HepG2 (cell line): ENCODE measurements at regions not wholly inside any gene's neighbourhood (a gene's known extent, or its start where the extent isn't known, plus 50 kb on each side); places are given as distances from the start of the nearest gene placed in this dataset.

Source experiments
- ATAC-seq: fragments of 200-7000 bp; cut with Tn5 transposase; 3 replicates; pipeline ENCODE4 v1.9.1; 2020; ENCODE audit warnings: mild to moderate bottlenecking, moderate library complexity
- BruUV-seq: library from RNA; stranded (reverse); fragments of 400-500 nt; replicated peaks from 2 replicates; lab custom pipeline; 2021; lab: Mats Ljungman, UMichigan
- CTCF ChIA-PET: fragments of 300-600 bp; formaldehyde crosslinking; extraction: SDS; loops from one replicate; lab custom pipeline; 2021; ENCODE audit warnings: low total read pairs, inconsistent platforms, low intra/inter-chr PET ratio; lab: Yijun Ruan, JAX
- POLR2A ChIA-PET: fragments of 350-600 bp; sonication (Branson Sonifier 250); formaldehyde crosslinking; loops from one replicate; lab custom pipeline; 2020; ENCODE audit warnings: antibody characterized with exemption, inconsistent platforms; lab: Yijun Ruan, JAX
- DNase-seq: peaks from one replicate; pipeline ENCODE4 v3.0.0-alpha.2; 2015; ENCODE audit warnings: low spot score
- FAIRE-seq: peaks from 3 replicates; lab custom pipeline; 2011; peaks lifted over from hg19 to GRCh38; lab: Jason Lieb, UNC
- H2AFZ ChIP-seq: one replicate; pipeline ENCODE4 v1.6.1; 2011; ENCODE audit warnings: low read length, inconsistent platforms
- H3K27ac ChIP-seq: fragments of 300-600 bp; 3 replicates; pipeline ENCODE4 v1.8.0; 2011; ENCODE audit warnings: mixed run types, mild to moderate bottlenecking, mixed read lengths, low read length, inconsistent platforms; ENCODE audit not compliant: insufficient read depth; ENCODE audit errors: extremely low read length
- H3K27me3 ChIP-seq, 2 experiments: fragments of 200-600 bp in 1 of 2; 2 replicates in 1 of 2; 3 replicates in 1 of 2; pipeline versions ENCODE4 v1.6.0 to v1.8.0; 2011; ENCODE audit warnings: low read length in 2 of 2, mild to moderate bottlenecking in 2 of 2, moderate library complexity in 2 of 2, inconsistent platforms in 1 of 2; ENCODE audit not compliant: insufficient read depth in 2 of 2, control insufficient read depth in 1 of 2
- H3K36me3 ChIP-seq, 2 experiments: fragments of 200-600 bp in 1 of 2; replicated peaks in 1 of 2; 2 replicates in 1 of 2; 3 replicates in 1 of 2; pipeline versions ENCODE4 v1.5.1 to v1.8.0; 2011; ENCODE audit warnings: low read length in 2 of 2, inconsistent platforms in 1 of 2; ENCODE audit not compliant: insufficient read depth in 2 of 2, control insufficient read depth in 1 of 2
- H3K4me1 ChIP-seq: 2 replicates; pipeline ENCODE4 v1.5.1; 2012; ENCODE audit warnings: low read length, inconsistent platforms; ENCODE audit not compliant: insufficient read depth
- H3K4me2 ChIP-seq: 2 replicates; pipeline ENCODE4 v1.6.0; 2011; ENCODE audit warnings: low read depth, low read length, inconsistent platforms
- H3K4me3 ChIP-seq, 3 experiments: fragments of 200-600 bp in 1 of 3; sonication (generic), shearing (Covaris generic) in 1 of 3; replicated peaks in 1 of 3; 2 replicates each; pipeline ENCODE4 v1.5.1; 2011 to 2016; ENCODE audit warnings: low read length in 3 of 3, inconsistent platforms in 2 of 3, low read depth in 2 of 3, mild to moderate bottlenecking in 2 of 3, control low read depth in 1 of 3, mixed read lengths in 1 of 3; ENCODE audit not compliant: insufficient read depth in 1 of 3
- H3K79me2 ChIP-seq: one replicate; pipeline ENCODE4 v1.6.1; 2011; ENCODE audit warnings: low read length, inconsistent platforms; ENCODE audit not compliant: insufficient read depth
- H3K9ac ChIP-seq: 2 replicates; pipeline ENCODE4 v1.6.0; 2011; ENCODE audit warnings: mild to moderate bottlenecking, low read depth, low read length, inconsistent platforms; ENCODE audit not compliant: insufficient read depth
- H3K9me3 ChIP-seq: 2 replicates; pipeline ENCODE4 v1.5.1; 2012; ENCODE audit warnings: mild to moderate bottlenecking, low read length
- H4K20me1 ChIP-seq: 2 replicates; pipeline ENCODE4 v1.6.0; 2011; ENCODE audit warnings: inconsistent platforms, mild to moderate bottlenecking, low read length, moderate library complexity; ENCODE audit not compliant: insufficient read depth
- FIP1L1 ChIP-seq: fragments of 200-400 bp; formaldehyde crosslinking; IDR thresholded peaks from 2 replicates; pipeline ENCODE4 v1.6.1; 2018; ENCODE audit warnings: low read depth, mild to moderate bottlenecking, low read length, moderate library complexity, borderline replicate concordance; ENCODE audit not compliant: insufficient read depth
- HNRNPK ChIP-seq: fragments of 200-400 bp; formaldehyde crosslinking; IDR thresholded peaks from 2 replicates; pipeline ENCODE4 v1.6.1; 2018; ENCODE audit warnings: low read length, low read depth, moderate library complexity, mild to moderate bottlenecking; ENCODE audit not compliant: poor library complexity, severe bottlenecking
- MLX ChIP-seq: IDR thresholded peaks from 2 replicates; pipeline ENCODE4 v1.6.1; 2016
- RBFOX2 ChIP-seq: fragments of 200-400 bp; formaldehyde crosslinking; IDR thresholded peaks from 2 replicates; pipeline ENCODE4 v1.6.1; 2017; ENCODE audit warnings: low read depth, mild to moderate bottlenecking, low read length
- RNF219 ChIP-seq: sonication (generic); formaldehyde crosslinking; IDR thresholded peaks from 2 replicates; pipeline ENCODE4 v1.5.0; 2020; ENCODE audit warnings: mild to moderate bottlenecking, missing genetic modification reagents
- TFE3 ChIP-seq: IDR thresholded peaks from 2 replicates; pipeline ENCODE4 v1.6.1; 2016
- ZBTB3 ChIP-seq: sonication (generic); formaldehyde crosslinking; IDR thresholded peaks from 2 replicates; pipeline ENCODE4 v1.4.0; 2020; ENCODE audit warnings: low read depth, mild to moderate bottlenecking, moderate library complexity, missing genetic modification reagents, borderline replicate concordance
- ZEB1 ChIP-seq: IDR thresholded peaks from 2 replicates; pipeline ENCODE4 v1.6.1; 2012; ENCODE audit warnings: mild to moderate bottlenecking, low read depth, inconsistent platforms; ENCODE audit not compliant: insufficient replicate concordance
- ZFP90 ChIP-seq: sonication (generic); formaldehyde crosslinking; IDR thresholded peaks from 2 replicates; pipeline ENCODE4 v1.8.0; 2022; ENCODE audit warnings: missing genetic modification reagents, mild to moderate bottlenecking, inconsistent platforms, borderline replicate concordance
- ZMYM4 ChIP-seq: sonication (generic); formaldehyde crosslinking; IDR thresholded peaks from 2 replicates; pipeline ENCODE4 v1.8.1; 2023; ENCODE audit warnings: mild to moderate bottlenecking, missing genetic modification reagents
- ZNF136 ChIP-seq: sonication (generic); formaldehyde crosslinking; IDR thresholded peaks from 2 replicates; pipeline ENCODE4 v1.8.1; 2022; ENCODE audit warnings: low read depth, mild to moderate bottlenecking, moderate library complexity, missing genetic modification reagents
- ZNF296 ChIP-seq: sonication (generic); formaldehyde crosslinking; conservative IDR thresholded peaks from 2 replicates; pipeline ENCODE4 v1.5.0; 2020; ENCODE audit warnings: mild to moderate bottlenecking, missing genetic modification reagents
- ZNF547 ChIP-seq: sonication (generic); formaldehyde crosslinking; IDR thresholded peaks from 2 replicates; pipeline ENCODE4 v1.5.1; 2020; ENCODE audit warnings: mild to moderate bottlenecking, missing genetic modification reagents
- ZNF597 ChIP-seq: sonication (generic); formaldehyde crosslinking; IDR thresholded peaks from 2 replicates; pipeline ENCODE4 v1.5.0; 2020; ENCODE audit warnings: missing genetic modification reagents
- ZNF766 ChIP-seq: sonication (generic); formaldehyde crosslinking; IDR thresholded peaks from 2 replicates; pipeline ENCODE4 v1.5.0; 2020; ENCODE audit warnings: missing genetic modification reagents, borderline replicate concordance
- WGBS: methylation state at CpG from one replicate; pipeline ENCODE4 v1.1.6; 2017; ENCODE audit warnings: low lambda C conversion rate; 5-methylcytosine and 5-hydroxymethylcytosine counted together
- in situ Hi-C: cut with HindIII; loops from 2 replicates; pipeline ENCODE4 v1.10.0; 2017; ENCODE audit warnings: low pct_unique_long_range_greater_than_20kb; ENCODE audit not compliant: extremely low pct_ligation_motif_present
- intact Hi-C: fragments of 100-400 bp; cut with micrococcal nuclease; formaldehyde crosslinking; loops from one replicate; pipeline ENCODE4 v1.10.0; 2022; ENCODE audit not compliant: unreplicated experiment

- Histone ChIP-seq H4K20me1 (no peaks in the 10 kb centered on the region), H3K27ac (no peak overlapping the region), H3K4me2 (no peak overlapping the region), H3K9me3 (peaks cover 23% of the 10 kb centered on the region), H3K4me1 (no peaks in the 10 kb centered on the region), H3K36me3 (no peaks in the 10 kb centered on the region), H3K27me3 (no peaks in the 10 kb centered on the region), H3K9ac (no peak overlapping the region), H2AFZ (no peak overlapping the region), H3K79me2 (no peaks in the 10 kb centered on the region), H3K4me3 (no peak overlapping the region)
- POLR2A ChIA-PET = no interaction called here
- DNase-seq (no peak), FAIRE-seq (no peak), ATAC-seq (no peak)
- no TSS peak for BruUV-seq
- in situ Hi-C loops (no loop called here), intact Hi-C loops (no loop called here)
- CTCF ChIA-PET = no interaction called here
- WGBS = 0% methylated on average over 3 of the region's 3 CpGs
- TF ChIP-seq TFE3 (CRISPR knock-in tag) (no peak), ZMYM4 (CRISPR knock-in tag) (no peak), ZFP90 (CRISPR knock-in tag) (no peak), MLX (CRISPR knock-in tag) (no peak), FIP1L1 (no peak), ZNF597 (CRISPR knock-in tag) (no peak), ZEB1 (no peak), ZNF766 (CRISPR knock-in tag) (no peak), ZNF547 (CRISPR knock-in tag) (no peak), ZBTB3 (CRISPR knock-in tag) (no peak), ZNF136 (CRISPR knock-in tag) (no peak), RNF219 (no peak), RBFOX2 (no peak), ZNF296 (CRISPR knock-in tag) (no peak), HNRNPK (no peak)
Measured at GRCh38 chr2:81901017-81901416, 1596.5 kb upstream of the LRRTM1 start.
